OCI-LY1 (cell line): ENCODE measurements at regions not wholly inside any gene's neighbourhood (a gene's known extent, or its start where the extent isn't known, plus 50 kb on each side); places are given as distances from the start of the nearest gene placed in this dataset.

Source experiments
- CTCF ChIP-seq: fragments of 200-600 bp; sonication (generic), shearing (Covaris generic); IDR thresholded peaks from 2 replicates; pipeline ENCODE4 v1.5.1; 2017; ENCODE audit warnings: mild to moderate bottlenecking, antibody characterized with exemption, low read length, moderate library complexity, mixed read lengths
- EZH2 ChIP-seq: fragments of 200-600 bp; sonication (generic), shearing (Covaris generic); IDR thresholded peaks from 2 replicates; pipeline ENCODE4 v1.8.0; 2017; ENCODE audit warnings: borderline replicate concordance, mixed run types, mild to moderate bottlenecking, antibody characterized with exemption, low read length, moderate library complexity, mixed read lengths

DNA sequence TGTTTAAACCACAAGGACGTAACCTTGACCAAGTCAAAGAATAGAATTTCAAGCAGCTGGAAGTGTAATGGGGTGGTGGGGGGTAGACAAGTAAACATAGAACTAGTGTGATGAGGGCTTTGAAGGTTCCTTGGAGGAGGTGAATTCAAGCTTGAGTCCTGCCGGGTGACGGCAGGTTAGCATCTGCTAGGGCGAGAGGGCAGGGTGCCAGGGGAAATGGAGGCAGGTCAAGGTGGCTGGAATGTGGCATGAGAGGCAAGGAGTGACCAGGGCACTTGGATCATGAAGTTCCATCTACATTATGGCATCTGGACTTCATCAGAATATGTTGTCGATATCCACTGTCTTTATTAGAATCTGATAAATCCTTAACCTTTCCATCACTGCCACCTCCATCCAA lies 207.5 kb upstream of the SLC35B3 start:
- TF ChIP-seq CTCF (no peak), EZH2 (no peak)
